Panc1 (cell line): ENCODE measurements at regions not wholly inside any gene's neighbourhood (a gene's known extent, or its start where the extent isn't known, plus 50 kb on each side); places are given as distances from the start of the nearest gene placed in this dataset.

Source experiments
- ATAC-seq: fragments of 200-7000 bp; cut with Tn5 transposase; 2 replicates; pipeline ENCODE4 v1.9.1; 2020; ENCODE audit warnings: mild to moderate bottlenecking, moderate library complexity
- BruUV-seq: library from RNA; stranded (reverse); fragments of 400-500 nt; replicated peaks from 2 replicates; lab custom pipeline; 2021; lab: Mats Ljungman, UMichigan
- CTCF ChIA-PET: fragments of 300-600 bp; sonication (Branson Sonifier 250); formaldehyde crosslinking; loops from one replicate; lab custom pipeline; 2022; ENCODE audit warnings: antibody characterized with exemption; lab: Charles Lee
- POLR2A ChIA-PET: fragments of 300-600 bp; sonication (Branson Sonifier 250); formaldehyde crosslinking; loops from one replicate; lab custom pipeline; 2022; ENCODE audit warnings: antibody characterized with exemption; lab: Charles Lee
- DNase-seq: peaks from one replicate; pipeline ENCODE4 v3.0.0-alpha.2; 2010; ENCODE audit warnings: low read depth, low spot score
- H3K27ac ChIP-seq: 2 replicates; pipeline ENCODE4 v1.5.1; 2011; ENCODE audit warnings: mild to moderate bottlenecking, low read length, inconsistent platforms
- H3K27me3 ChIP-seq: fragments of 200-500 bp; sonication (Bioruptor generic); 2 replicates; pipeline ENCODE4 v1.6.0; 2014; ENCODE audit warnings: low read length, inconsistent platforms; ENCODE audit not compliant: control insufficient read depth, insufficient read depth
- H3K36me3 ChIP-seq: fragments of 200-500 bp; sonication (Bioruptor generic); 2 replicates; pipeline ENCODE4 v1.5.1; 2014; ENCODE audit warnings: inconsistent platforms, mild to moderate bottlenecking, low read length, moderate library complexity; ENCODE audit not compliant: control insufficient read depth, insufficient read depth
- H3K4me1 ChIP-seq: 2 replicates; pipeline ENCODE4 v1.5.1; 2011; ENCODE audit warnings: inconsistent platforms, mild to moderate bottlenecking, low read length, moderate library complexity; ENCODE audit not compliant: control insufficient read depth, insufficient read depth
- H3K4me3 ChIP-seq, 2 experiments: 2 replicates each; pipeline ENCODE4 v1.5.1; 2011 to 2012; ENCODE audit warnings: low read depth in 2 of 2, low read length in 2 of 2, mild to moderate bottlenecking in 2 of 2, inconsistent platforms in 1 of 2, moderate library complexity in 1 of 2
- H3K9me3 ChIP-seq: fragments of 200-500 bp; sonication (Bioruptor generic); 2 replicates; pipeline ENCODE4 v1.5.1; 2014; ENCODE audit warnings: low read depth, mild to moderate bottlenecking, inconsistent platforms, low read length, moderate library complexity; ENCODE audit not compliant: control insufficient read depth, insufficient read depth
- CTCF ChIP-seq: fragments of 450-650 bp; IDR thresholded peaks from 2 replicates; pipeline ENCODE4 v1.5.1; 2017; ENCODE audit warnings: mild to moderate bottlenecking
- POLR2AphosphoS5 ChIP-seq: IDR thresholded peaks from 2 replicates; pipeline ENCODE4 v1.6.1; 2012; ENCODE audit warnings: mild to moderate bottlenecking, low read depth, low read length, moderate library complexity
- REST ChIP-seq, 2 experiments: IDR thresholded peaks; 2 replicates each; pipeline ENCODE4 v1.6.1; 2011 to 2012; ENCODE audit warnings: low read depth in 2 of 2, control low read depth in 1 of 2, low read length in 1 of 2, mild to moderate bottlenecking in 1 of 2, moderate library complexity in 1 of 2; ENCODE audit not compliant: insufficient read depth in 1 of 2
- SIN3A ChIP-seq: IDR thresholded peaks from 2 replicates; pipeline ENCODE4 v1.6.1; 2012; ENCODE audit warnings: low read depth, mild to moderate bottlenecking, low read length, moderate library complexity, borderline replicate concordance; ENCODE audit not compliant: insufficient read depth
- TCF7L2 ChIP-seq: IDR thresholded peaks from 2 replicates; pipeline ENCODE4 v1.6.1; 2011; ENCODE audit warnings: mild to moderate bottlenecking, low read depth, low read length, inconsistent platforms
- in situ Hi-C: cut with HindIII; loops from 2 replicates; pipeline ENCODE4 v1.10.0; 2016; ENCODE audit warnings: low sequenced_read_pairs, low pct_unique_long_range_greater_than_20kb
- intact Hi-C: fragments of 100-400 bp; cut with micrococcal nuclease; formaldehyde crosslinking; loops from one replicate; pipeline ENCODE4 v1.10.0; 2022; ENCODE audit not compliant: unreplicated experiment

GRCh38 chr20:39108746-39109145, 146.6 kb downstream of the DHX35 start:
- ATAC-seq (no peak), DNase-seq (no peak)
- Histone ChIP-seq H3K36me3 (no peaks in the 10 kb centered on the region), H3K27ac (no peak overlapping the region), H3K27me3 (peaks cover 3% of the 10 kb centered on the region), H3K4me3 (no peak overlapping the region), H3K9me3 (no peaks in the 10 kb centered on the region), H3K4me1 (no peaks in the 10 kb centered on the region; the same call in 1 of the 2 replicates)
- intact Hi-C loops (no loop called here), in situ Hi-C loops (no loop called here)
- no peak for TF ChIP-seq TCF7L2
- TF ChIP-seq REST (IDR thresholded peaks at IDR 0.05; ENCODE audit: insufficient read depth in 1 of 2, low read depth in 2 of 2, low read length in 1 of 2): no peak
- TF ChIP-seq POLR2AphosphoS5: no peak
- TF ChIP-seq CTCF: no peak
- TF ChIP-seq SIN3A: no peak
- no TSS peak for BruUV-seq
- CTCF ChIA-PET: no interaction called here
- POLR2A ChIA-PET: no interaction called here

- Histone ChIP-seq H3K4me3 (no peak overlapping the region), H3K27ac (no peak overlapping the region), H3K27me3 (no peaks in the 10 kb centered on the region; the same call in 1 of the 2 replicates), H3K36me3 (no peaks in the 10 kb centered on the region), H3K9me3 (no peaks in the 10 kb centered on the region), H3K4me1 (no peaks in the 10 kb centered on the region; the same call in 1 of the 2 replicates)
- CTCF ChIA-PET: no interaction called here
- in situ Hi-C loops: no loop called here
- BruUV-seq: no TSS peak
- ATAC-seq (no peak), DNase-seq (no peak)
- POLR2A ChIA-PET: no interaction called here
- intact Hi-C loops: no loop called here
- TF ChIP-seq TCF7L2 (no peak), POLR2AphosphoS5 (no peak), CTCF (no peak), SIN3A (no peak), REST (IDR thresholded peaks at IDR 0.05; ENCODE audit: insufficient read depth in 1 of 2, low read depth in 2 of 2, low read length in 1 of 2) (no peak)
These were observed 145.6 kb downstream of the DHX35 start for GRCh38 chr20:39107741-39108140.
